HG03139 (cell line): ENCODE measurements at regions not wholly inside any gene's neighbourhood (a gene's known extent, or its start where the extent isn't known, plus 50 kb on each side); places are given as distances from the start of the nearest gene placed in this dataset.

ENCODE experiments used
- ATAC-seq: cut with Tn5 transposase; IDR thresholded peaks from one replicate; pipeline ENCODE4 v1.9.1; 2021; ENCODE audit not compliant: unreplicated experiment

DNA sequence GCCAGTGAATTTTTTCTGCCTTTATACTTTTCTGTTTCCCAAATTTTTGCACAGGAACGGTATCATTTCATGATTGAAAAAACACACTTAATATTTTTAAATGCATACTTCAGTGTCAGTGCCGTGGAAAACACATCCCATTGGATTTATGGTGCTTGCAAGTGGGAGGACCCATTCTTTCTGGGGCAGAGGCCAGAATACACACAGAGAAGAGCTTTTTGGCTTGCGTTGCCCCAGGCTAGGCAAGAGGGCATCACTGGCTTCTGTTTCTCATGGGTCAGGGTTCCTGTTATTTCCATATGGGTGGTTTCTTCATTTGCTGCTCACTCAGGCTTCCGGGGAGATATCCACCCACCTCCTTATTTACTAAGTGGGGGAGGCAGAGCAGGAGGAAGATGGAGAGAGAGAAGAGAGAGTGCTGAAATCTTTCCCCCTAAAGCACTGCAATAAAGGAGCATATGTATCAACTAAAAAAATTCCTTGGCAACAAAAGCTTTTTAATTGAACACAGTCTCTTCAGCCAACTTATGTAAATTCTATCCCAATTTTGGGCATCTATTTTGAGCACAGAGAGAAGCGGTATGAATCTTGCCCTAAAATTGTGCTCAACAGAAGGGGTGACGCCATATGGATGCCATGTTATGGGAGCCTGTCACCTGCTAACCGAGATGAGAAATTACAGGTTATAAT, 66.0 kb upstream of the KIRREL3 start:
- ATAC-seq: no peak

DNA sequence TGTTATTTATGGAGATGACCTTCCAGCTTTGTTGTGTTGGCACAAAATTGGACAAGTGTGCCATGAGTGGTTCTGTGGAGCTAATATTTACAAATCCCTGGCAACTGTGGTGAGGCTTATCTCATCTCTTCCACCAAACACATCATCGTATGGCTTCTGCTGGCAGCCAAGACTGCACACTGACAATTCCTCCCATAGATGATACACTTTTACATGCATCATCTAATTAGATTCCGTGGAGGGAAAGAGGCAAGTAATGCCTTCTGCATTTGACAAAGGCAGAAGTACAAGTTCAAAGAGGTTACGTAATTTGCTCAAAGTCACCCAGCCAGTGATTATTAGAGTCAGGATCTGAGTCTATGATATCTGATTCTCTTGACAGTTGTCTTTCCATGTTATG, 62.7 kb upstream of the KIRREL3 start:
- ATAC-seq: no peak

DNA sequence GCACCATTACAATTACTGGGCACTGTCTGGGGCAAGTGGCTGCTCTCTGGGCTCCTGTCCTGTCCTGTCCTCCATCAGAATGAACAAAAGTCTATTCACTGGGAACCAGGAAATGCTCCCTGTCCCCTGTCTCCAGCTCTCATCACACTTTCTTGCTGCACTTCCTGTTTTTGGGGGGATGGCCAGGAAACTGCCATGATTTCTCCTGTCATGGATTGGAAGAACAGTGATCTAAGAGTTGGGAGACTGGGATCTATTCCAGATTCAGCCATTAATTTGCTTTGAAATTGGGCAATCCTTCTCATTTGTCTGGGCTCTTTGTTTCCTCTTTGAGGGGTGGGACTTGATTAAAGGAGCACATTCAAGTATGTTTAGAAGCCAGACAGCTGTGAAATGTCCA, 61.4 kb upstream of the KIRREL3 start:
- no peak for ATAC-seq

DNA sequence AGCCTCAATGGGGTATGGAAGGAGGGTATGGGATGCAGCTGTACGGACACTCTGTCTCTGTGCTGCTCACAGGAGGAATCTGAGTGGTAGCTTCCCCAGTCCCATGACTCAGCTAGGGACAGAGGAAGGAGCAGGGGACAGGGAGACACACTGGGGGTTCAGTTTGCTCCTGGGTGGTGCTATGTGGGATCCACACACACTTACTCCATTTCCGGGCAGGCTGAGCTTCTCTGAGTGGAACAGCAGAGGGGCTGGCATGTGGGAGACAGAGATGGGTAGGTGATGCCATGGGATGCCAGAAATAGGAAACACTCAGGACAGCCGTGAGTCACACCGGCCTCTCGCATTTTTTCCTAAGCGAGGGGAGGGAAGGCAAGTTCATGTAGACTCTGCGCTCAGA, 59.2 kb upstream of the KIRREL3 start:
- ATAC-seq: no peak

DNA sequence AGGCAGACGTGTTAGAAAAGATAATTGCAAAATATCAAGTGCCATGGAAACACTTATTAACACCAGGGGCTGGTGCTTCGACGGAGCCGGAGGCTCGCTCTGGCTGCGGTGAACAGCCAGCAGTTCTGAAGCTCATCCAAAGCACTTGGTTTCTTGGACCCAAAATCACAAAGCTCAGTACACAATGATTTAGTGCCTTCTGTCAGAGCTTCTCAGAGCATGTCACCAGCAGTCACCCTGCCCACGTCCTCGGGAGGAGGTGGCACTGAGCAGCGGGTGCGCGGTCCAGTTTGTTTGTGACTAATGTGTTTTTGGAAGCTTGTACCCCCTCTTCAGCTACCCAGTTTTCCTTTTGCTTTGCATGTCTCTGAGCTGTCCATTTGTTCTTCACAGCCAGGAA, 58.7 kb upstream of the KIRREL3 start:
- no peak for ATAC-seq

DNA sequence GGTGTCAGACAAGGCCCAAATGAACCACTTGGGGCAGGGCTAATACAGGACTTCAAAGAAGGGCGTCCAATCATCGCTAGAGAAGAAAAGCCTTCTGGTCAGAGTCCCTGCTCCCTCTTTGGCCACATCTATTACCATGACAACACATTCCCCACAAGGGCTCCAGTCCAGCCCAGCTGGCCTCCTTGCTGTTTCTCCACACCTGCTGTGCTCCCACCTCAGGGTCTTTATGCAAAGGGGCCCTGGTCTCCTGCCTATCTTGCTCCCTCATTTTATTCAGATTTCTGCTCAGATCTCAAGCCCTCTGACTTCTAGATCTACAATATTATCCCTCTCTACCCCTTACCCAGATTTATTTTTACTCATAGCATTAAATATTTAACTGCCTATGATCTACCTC, 58.0 kb upstream of the KIRREL3 start:
- no peak for ATAC-seq

DNA sequence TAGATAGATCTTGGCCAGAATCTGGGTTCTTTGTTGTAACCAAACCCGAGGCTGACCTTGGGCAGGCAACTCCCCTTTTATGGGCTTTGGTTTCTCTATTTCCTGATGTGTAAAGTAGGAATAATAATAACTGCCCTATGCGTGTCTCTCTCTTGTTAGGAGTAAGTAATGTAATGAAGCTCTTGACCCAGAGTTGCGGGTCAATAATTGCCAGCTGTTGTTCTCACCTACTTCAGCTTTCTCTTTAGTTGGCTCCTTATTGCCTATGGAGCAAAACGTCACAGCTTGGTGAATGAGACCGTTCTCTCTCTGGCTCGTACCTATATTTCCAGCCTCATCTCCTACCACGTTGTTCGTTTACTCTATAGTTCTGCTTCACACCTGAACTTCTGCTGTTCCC, 56.6 kb upstream of the KIRREL3 start:
- no peak for ATAC-seq

DNA sequence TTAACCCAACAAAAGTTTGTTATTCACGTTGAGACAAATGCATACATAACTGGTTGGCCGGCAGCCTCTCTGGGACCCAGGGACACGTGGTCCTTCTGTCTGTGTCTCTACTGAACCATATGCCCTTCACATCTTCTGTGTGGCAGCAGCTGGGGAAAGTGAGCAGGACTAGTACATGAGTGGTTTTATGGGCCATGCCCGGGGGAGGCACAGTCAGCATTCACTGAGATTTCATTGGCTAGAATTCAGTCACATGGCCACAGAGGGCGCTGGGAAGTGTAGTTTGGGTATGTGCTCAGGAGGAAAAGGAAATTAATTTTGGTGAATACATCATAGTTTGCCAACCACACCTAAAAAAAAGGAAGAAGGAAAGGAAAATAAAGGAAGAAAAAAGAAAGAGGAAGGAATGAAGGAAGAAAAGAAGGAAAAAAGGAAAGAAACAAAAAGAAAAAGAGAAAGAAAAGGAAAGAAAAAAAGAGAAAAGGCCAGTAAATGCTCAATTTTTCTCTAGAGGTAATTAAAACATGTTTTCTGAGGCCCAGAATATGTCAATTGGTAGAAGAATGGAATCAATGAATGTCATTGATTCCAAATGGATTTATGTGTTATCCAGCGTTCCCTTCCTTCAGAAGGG, 55.9 kb upstream of the KIRREL3 start:
- no peak for ATAC-seq

DNA sequence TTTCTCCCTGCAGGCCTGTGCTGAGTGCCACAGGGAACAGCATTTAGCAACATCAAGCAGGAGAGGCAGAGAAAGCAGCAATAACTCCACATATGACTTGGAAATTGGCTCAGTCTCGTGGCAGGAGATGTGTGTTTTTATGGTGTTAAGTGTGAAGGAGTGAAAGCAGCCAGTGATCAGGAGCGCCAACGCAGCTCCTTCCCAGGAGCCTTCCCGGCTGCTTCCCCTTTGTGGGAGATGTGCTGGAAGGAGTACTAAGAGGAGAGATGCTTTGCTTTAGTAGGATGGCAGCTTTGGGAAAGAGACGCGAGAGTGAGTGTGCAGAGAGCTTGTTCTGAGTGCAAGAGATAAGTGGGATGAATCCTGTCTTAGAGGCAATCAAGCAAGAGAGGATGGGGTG, 54.7 kb upstream of the KIRREL3 start:
- no peak for ATAC-seq

DNA sequence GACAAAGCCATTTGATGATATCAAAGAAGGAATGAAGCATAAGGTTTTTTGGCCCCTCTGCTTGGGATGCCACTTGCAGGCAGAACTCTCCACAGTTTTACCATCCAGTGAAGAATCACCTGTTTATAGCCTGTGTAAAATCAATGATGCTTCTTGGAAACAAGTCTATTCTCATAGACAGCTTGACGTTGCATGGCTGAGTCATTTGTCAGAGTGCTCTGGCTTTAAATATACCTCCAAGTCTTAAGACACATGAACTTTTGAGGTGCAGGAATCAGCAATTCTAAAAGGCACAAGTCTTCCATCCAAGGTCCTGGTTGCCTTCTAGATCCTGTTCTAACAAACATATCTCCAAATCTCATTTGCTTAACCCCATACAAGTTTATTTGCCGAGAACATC, 53.6 kb upstream of the KIRREL3 start:
- ATAC-seq: no peak

DNA sequence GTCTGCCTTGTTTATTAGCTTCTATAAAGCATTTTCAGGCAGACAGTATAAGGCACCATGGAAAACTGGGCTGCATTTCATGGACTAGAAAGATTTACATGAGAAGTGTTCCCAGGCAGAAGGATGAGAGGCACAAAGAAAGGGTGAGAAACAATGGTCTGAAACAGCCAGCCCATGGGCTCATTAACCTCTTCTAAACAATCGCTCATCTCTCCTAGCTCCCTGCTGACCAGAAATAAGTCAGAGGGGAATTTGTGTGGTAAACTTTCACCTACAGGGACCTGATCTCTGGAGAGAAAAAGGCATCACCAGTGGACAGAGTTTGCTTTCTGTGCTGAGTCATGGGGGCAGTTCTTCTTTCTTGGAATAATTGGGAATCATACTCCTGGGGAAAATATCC, 51.8 kb upstream of the KIRREL3 start:
- ATAC-seq: no peak
